NCI-H2171 (cell line): ENCODE measurements at regions not wholly inside any gene's neighbourhood (a gene's known extent, or its start where the extent isn't known, plus 50 kb on each side); places are given as distances from the start of the nearest gene placed in this dataset.
"Not testable (repeated sequence)": the region's sequence is repeated elsewhere in the genome, so short reads cannot be mapped to it uniquely, and the experiment has no call there.

Experiments
- DNase-seq: peaks from one replicate; lab custom pipeline; 2025; lab: John Stamatoyannopoulos, UW

DNA sequence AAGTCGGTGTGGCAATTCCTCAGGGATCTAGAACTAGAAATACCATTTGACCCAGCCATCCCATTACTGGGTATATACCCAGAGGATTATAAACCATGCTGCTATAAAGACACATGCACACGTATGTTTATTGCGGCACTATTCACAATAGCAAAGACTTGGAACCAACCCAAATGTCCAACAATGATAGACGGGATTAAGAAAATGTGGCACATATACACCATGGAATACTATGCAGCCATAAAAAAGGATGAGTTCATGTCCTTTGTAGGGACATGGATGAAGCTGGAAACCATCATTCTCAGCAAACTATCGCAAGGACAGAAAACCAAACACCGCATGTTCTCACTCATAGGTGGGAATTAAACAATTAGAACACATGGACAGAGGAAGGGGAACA is 80.6 kb upstream of the ST3GAL5 start:
- DNase-seq, result not testable (repeated sequence)

- DNase-seq, result not testable (repeated sequence)
Observed at GRCh38 chr2:85965770-85966169, 77.0 kb upstream of the ST3GAL5 start.

- not testable (repeated sequence) for DNase-seq
Observed at GRCh38 chr2:85963747-85964418, 75.1 kb upstream of the ST3GAL5 start.

DNA sequence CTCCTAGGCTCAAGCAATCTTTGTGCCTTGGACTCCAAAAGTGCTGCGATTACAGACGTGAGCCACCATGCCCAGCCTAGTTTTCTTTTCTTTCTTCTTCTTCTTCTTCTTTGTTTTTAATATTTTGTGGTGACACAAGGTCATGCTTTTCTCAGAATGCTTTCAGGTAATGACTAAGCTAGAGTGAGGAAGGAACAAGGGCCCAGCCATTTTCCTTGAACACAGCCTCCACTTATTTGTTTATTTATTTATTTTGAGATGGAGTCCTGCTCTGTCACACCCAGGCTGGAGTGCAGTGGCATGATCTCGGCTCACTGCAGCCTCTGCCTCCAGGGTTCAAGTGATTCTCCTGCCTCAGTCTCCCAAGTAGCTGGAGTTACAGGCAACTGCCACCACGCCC is 74.3 kb upstream of the ST3GAL5 start:
- no peak for DNase-seq

DNA sequence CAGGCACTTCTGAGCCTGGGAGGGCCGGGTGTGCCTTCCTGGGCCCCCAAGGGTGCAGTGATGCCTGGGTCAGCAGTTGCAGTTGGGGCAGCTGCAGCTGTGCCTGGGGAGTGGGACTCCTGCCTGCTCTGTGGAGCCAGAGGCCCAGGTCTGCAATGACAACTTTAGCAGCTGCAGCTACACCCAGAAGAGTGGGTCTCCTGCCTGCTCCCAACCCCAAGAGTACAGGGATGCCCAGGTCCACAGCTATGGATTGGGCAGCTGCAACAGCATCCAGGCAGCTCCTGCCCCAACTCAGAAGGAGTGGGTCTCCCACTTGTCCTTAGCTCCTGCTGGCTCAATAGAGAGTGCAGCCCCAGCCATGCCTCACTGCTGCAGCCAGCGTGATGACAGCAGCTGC is 73.0 kb upstream of the ST3GAL5 start:
- DNase-seq, result no peak

DNA sequence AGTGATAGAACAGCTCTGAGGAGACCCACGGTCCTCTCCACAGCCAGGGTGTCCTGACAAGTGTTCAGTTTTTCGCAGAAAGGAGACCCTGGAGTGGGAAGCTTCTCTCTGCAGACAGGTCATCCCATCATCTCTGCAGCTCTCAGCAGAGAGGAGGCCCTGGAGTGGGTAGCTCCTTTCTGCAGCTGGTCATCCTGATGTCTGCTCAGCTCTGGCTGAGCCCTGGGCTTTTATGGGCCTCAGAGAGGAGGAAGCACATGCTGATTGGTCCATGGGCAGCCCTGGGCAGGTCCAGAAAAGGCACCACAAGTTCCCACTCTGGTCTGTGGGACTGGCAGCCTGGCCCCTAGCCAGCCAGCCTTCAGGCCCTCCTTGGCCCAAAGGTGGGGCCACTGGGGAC is 72.3 kb upstream of the ST3GAL5 start:
- no peak for DNase-seq

DNA sequence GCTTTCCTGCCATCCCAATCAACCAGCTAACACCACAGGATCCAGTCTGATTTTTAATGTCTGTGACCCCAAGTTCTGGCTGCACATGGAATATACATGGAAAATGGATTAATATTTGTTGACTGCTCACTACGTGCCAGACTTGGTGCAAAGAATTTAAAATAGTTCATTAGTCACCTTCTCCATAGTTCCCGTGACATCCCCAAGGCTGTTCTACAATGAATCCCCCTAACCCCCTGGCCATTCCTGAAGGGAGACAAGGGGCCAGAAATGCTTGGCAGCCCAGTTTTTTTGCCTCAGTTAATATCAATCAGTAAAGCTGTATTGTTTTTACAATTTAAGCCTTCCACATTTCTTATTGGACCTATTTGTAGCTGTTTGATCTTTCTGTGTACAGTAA is 71.0 kb upstream of the ST3GAL5 start:
- DNase-seq, result no peak

DNA sequence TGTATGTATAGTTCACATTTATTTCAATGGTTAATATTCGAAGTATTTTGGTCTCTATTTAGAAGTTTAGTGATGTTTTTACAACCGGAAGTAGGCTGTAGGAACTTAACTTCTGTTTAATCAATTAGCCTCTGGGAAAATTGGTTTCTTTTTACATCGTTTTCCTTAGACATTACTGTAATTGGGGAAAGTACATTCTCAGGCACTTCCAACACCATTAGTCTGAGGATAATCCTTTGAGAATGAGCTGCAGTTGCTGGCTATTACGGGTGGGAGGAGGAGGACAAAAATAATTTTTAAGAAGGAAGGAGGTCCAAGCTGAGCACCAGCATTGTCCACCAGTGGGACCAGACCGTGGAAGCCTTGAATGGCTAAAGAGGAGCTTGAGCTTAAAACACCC is 70.4 kb upstream of the ST3GAL5 start:
- no peak for DNase-seq

DNA sequence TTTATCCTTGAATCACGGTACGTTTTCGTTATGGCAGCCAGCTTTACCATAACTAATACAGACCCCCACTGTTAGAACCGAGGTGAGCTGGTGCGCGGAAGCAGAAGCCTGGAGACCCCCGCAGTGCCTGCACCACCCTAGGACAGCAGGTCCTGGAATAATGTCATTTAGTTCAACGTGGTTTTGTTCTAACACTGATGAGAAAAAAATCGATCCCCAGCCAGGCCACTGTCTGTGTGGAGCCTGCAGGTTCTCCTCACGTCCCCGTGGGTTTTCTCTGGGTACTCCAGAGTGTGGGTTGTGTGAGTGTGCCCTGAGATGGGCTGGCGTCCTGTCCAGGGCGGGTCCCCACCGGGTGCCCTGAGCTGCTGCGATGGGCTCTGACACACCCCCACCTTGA is 69.9 kb upstream of the ST3GAL5 start:
- DNase-seq, result no peak

- DNase-seq, result no peak
Observed at GRCh38 chr2:85957256-85957655, 68.5 kb upstream of the ST3GAL5 start.

DNA sequence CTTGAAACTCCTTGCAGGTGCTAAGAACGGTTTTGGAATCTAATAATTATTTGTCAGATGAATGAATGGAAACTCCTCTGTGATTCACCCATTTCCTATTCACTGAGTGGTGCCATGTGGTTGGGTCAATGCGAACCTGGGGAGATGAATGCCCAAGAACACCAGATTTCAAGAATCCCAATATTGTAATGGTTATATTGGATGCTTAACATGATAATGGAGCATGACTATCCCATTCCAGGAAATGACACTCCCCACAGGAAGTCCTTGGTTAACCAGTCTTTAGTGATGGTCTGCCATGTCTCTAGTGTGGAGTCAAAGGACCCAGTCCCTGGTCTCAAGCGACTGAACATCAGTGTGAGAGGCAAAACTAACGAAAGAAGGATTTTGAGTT is 67.9 kb upstream of the ST3GAL5 start:
- DNase-seq, result no peak

DNA sequence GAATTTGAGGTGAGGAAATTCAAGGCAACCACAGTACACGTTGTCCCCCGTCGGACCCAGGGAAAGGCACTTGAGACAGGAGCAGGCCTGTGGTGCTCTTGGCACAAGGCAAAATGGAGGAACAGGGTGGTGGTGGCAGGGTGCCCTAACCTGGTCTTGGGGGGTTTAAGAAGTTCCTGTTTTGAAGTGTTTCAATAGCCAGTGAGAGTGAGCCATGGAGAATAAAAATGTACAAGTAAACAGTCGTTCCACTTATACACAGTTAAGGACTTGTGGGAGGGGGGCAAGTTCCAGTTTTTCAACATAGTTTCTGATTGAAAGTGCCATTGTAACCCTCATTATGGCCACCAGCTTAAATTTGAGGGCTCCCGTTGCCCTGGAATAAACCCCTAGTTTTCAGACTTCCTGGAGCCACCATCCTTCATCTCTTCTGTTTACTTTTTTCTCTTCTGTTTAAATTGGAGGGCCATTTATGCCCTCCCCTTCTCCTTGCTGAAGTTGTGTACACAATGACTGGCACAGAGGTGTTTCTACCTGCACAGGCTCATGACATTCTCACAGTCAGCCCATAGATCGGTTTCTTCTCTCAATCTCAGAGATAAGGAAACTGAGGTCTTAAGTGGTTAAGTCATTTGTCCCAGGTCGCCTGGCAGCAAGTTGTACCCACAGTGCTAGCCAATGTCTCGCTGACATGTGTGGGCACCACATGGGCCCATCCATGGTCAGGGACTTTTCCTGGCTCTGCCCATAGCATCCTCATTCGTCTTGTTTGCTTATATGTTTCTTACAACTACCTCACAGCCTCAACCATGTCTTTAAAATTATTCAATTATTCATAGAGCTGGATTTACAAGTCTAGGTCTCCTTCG is 66.0 kb upstream of the ST3GAL5 start:
- no peak for DNase-seq

DNA sequence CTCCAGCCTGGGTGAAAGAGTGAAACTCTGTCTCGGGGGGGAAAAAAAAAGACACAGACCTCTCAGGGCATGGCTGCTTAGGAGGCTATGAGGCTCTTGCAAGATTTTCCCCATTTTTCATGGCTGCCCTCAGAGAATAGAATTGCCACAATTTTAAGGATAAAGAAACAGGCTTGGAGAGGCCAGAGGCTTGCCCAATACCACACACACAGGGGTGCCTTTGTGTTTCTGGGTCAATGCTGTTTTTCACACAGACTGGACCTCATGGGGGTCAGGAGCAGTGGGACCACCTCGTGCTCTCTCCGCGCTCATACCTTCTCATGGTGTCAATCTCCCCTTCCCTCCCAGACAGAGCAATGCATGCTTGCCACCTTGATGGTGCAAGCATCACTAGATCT is 65.4 kb upstream of the ST3GAL5 start:
- DNase-seq, result no peak

DNA sequence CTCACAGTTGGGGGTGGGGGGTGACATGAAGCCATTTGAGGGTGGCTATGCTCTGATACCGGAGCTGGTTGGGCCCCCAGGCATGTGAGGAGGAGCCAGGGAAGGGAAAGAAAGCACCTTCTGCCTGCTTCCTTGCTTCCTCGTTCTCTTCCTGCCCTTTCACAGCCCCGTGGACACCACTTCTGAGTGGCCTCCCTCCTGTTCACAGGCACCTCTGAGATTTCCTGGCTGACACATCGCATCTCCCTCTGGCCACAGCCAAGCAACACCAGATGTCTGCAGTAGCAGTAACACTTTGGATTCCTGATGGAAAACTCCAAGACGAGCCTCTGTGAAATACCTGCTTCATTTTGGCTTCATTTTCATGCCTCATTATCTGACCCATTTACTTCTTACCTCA is 64.7 kb upstream of the ST3GAL5 start:
- DNase-seq, result no peak

GRCh38 chr2:85952196-85952734 is 63.5 kb upstream of the ST3GAL5 start:
- DNase-seq, result no peak

DNA sequence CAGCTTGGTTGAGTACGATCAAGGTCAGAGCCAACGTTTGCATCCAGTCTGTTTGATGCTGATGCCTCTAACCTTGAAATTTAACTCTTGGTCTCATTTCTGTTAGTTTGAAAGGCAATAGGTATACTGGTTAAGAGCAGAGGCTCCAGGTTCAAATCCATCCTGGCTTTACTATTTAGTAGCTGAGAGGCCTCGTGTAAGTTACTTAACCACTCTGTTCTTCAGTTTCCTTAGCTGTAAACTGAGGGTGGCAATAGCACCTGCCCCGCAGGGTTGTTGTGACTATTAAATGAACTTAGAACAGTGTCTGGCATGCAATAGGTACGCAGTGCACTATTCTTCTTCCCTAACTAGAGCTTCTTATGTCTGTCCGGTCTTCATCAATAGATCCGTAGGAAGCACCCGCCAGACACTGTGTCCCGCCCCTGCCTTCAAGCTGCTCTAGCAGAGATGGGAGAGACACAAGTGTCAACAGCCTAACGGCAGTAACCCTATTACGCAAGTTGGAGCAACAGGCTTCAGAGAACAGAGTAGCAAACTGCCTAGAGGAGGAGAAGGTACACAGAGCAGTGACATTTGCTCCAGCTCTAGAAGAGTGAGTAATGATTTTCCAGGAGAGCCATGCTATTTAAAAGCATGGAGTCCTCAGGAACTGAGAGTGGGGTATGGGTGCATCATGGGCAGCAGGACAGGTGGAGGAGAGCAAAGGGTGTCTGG is 62.7 kb upstream of the ST3GAL5 start:
- no peak for DNase-seq

DNA sequence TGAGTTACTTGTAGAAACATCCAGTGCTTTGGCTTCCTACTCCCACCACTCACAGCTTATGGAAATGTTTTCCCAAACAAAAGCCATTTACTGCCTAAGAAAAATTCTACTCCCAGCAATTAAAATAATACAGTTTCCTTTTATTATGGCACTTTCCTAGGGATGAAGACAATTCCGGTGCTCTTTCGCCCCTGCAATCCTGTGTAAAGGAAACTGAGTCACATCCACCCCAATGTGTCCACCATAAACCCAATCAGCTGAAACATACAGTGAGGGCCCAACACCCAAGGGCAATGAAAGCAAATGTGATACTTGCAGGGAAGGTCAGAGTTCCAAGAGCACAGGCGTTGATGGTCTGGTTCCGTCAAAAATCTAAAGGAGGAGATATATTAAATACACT is 62.0 kb upstream of the ST3GAL5 start:
- no peak for DNase-seq

GRCh38 chr2:85949280-85949679 is 60.5 kb upstream of the ST3GAL5 start:
- DNase-seq, result no peak

- no peak for DNase-seq
Observed at GRCh38 chr2:85947593-85947992, 58.8 kb upstream of the ST3GAL5 start.

DNA sequence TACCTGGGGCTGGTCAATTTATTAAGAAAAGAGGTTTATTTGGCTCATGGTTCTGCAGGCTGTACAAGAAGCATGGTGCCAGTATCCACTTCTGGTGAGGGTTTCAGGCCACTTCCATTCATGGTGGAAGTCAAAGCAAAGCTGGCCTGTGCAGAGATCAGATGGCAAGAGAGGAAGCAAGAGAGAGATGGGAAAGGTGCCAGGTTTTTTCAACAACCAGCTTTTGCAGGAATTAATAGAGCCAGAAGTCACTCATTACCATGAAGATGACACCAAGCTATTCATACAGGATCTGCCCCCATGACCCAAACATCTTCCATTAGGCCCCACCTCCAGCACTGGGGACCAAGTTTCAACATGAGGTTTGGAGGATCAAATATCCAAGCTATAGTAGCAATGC is 56.8 kb upstream of the ST3GAL5 start:
- DNase-seq, result peak; percentile 79

DNA sequence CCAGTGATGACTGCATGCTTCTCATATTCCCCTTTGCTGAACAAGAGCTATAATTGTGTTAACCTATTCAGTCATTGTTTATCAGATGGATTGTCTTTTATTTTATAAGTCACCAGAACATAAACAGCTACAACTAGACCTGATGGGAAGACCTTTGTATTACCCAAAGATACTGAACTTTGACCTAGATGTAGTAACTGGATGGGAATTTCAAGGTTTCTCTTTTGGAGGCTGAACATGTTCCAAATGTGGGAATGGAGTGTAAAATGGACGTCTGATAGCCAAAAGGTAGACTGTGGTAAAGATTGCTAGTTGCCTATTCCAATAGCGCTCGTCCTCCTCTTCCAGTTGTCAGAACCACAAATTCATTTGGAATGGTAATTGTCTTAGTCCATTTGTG is 56.4 kb upstream of the ST3GAL5 start:
- DNase-seq, result no peak

DNA sequence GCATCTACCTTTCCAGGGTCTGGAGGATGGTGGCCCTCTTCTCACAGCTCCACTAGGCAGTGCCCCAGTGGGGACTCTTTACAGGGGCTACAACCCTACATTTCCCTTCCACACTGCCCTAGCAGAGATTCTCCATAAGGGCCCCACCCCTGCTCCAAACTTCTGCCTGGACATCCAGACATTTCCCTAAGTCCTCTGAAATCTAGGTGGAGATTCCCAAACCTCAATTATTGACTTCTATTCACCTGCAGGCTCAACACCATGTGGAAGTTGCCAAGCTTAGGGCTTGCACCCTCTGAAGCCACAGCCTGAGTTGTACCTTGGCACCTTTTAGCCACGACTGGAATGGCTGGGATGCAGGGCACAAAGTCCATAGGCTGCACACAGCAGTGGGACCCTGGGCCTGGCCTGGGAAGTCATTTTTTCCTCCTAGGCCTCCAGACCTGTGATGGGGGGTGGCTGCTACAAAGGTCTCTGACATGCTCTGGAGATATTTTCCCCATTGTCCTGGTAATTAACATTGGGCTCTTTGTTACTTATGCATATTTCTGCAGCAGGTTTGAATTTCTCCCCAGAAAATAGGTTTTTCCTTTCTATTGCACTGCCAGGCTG is 53.7 kb upstream of the ST3GAL5 start:
- DNase-seq, result no peak
